ENCODE measurements at regions not wholly inside any gene's neighbourhood (a gene's known extent, or its start where the extent isn't known, plus 50 kb on each side); places are given as distances from the start of the nearest gene placed in this dataset.

GRCh38 chr4:122003335-122003734 lies 51.5 kb upstream of the TRPC3 start (continued):
- no peak; the same call in 1 of the 2 replicates for TF ChIP-seq ZSCAN5A (CRISPR knock-in tag; IDR thresholded peaks at IDR 0.05; ENCODE audit: borderline replicate concordance)
- no peak for TF ChIP-seq KDM6A (CRISPR knock-in tag; IDR thresholded peaks at IDR 0.05; ENCODE audit: low read depth)
- TF ChIP-seq ZNF512 (CRISPR knock-in tag; IDR thresholded peaks at IDR 0.05): no peak
- no peak for TF ChIP-seq IRF9 (CRISPR knock-in tag; IDR thresholded peaks at IDR 0.05; ENCODE audit: borderline replicate concordance)
- TF ChIP-seq AKAP8 (CRISPR knock-in tag; IDR thresholded peaks at IDR 0.05): no peak
- no peak for TF ChIP-seq ZNF614 (CRISPR knock-in tag; IDR thresholded peaks at IDR 0.05; ENCODE audit: borderline replicate concordance)
- no peak for TF ChIP-seq ZNF678 (CRISPR knock-in tag; IDR thresholded peaks at IDR 0.05)
- no peak for TF ChIP-seq ZNF33B (CRISPR knock-in tag; IDR thresholded peaks at IDR 0.05)
- no peak for TF ChIP-seq MXD4 (CRISPR knock-in tag; IDR thresholded peaks at IDR 0.05)
- TF ChIP-seq ZNF280B (CRISPR knock-in tag; IDR thresholded peaks at IDR 0.05; ENCODE audit: borderline replicate concordance): no peak
- TF ChIP-seq CTCF (CRISPR knock-in tag; IDR thresholded peaks at IDR 0.05): peak; percentile 72
- no peak for TF ChIP-seq MXI1 (IDR thresholded peaks at IDR 0.05; ENCODE audit: borderline replicate concordance, low read depth, low read length)

All from HepG2 (cell line).